GM12892 (cell line): ENCODE measurements at regions not wholly inside any gene's neighbourhood (a gene's known extent, or its start where the extent isn't known, plus 50 kb on each side); places are given as distances from the start of the nearest gene placed in this dataset.

Experiments used
- DNase-seq: peaks from one replicate; pipeline ENCODE4 v3.0.0; 2011; ENCODE audit not compliant: insufficient read length
- FAIRE-seq: peaks from 2 replicates; lab custom pipeline; 2011; peaks lifted over from hg19 to GRCh38; lab: Jason Lieb, UNC
- POLR2A ChIP-seq: IDR thresholded peaks from 2 replicates; pipeline ENCODE4 v1.6.1; 2011; ENCODE audit warnings: low read depth, low read length, control low read depth
- POLR2AphosphoS5 ChIP-seq: IDR thresholded peaks from 2 replicates; pipeline ENCODE4 v1.6.1; 2011; ENCODE audit warnings: low read depth, low read length, control low read depth
- TAF1 ChIP-seq: IDR thresholded peaks from 2 replicates; pipeline ENCODE4 v1.6.1; 2011; ENCODE audit warnings: low read depth, mild to moderate bottlenecking, control low read depth, low read length, borderline replicate concordance

GRCh38 chr15:77819048-77819850 lies 186.5 kb upstream of the LINGO1 start:
- no peak for DNase-seq
- TF ChIP-seq TAF1 (no peak), POLR2AphosphoS5 (no peak), POLR2A (no peak)
- no peak for FAIRE-seq

GRCh38 chr15:77818484-77819047 lies 185.9 kb upstream of the LINGO1 start:
- DNase-seq (no peak), FAIRE-seq (no peak)
- TF ChIP-seq POLR2AphosphoS5 (no peak), POLR2A (no peak), TAF1 (no peak)

GRCh38 chr15:77817434-77817833 lies 184.7 kb upstream of the LINGO1 start:
- no peak for DNase-seq
- no peak for FAIRE-seq
- TF ChIP-seq POLR2AphosphoS5 (no peak), TAF1 (no peak), POLR2A (no peak)

- TF ChIP-seq POLR2AphosphoS5, result no peak
- no peak for TF ChIP-seq POLR2A
- TF ChIP-seq TAF1, result no peak
- FAIRE-seq, result no peak
- no peak for DNase-seq
Observed at GRCh38 chr15:77816983-77817382, 184.3 kb upstream of the LINGO1 start.

- FAIRE-seq, result no peak
Observed at GRCh38 chr15:77815015-77815414, 182.3 kb upstream of the LINGO1 start.

GRCh38 chr15:77812664-77813063 lies 180.0 kb upstream of the LINGO1 start:
- FAIRE-seq (no peak), DNase-seq (no peak)
- TF ChIP-seq TAF1 (no peak), POLR2A (no peak), POLR2AphosphoS5 (no peak)

More at GRCh38 chr15:77815015-77815414, 182.3 kb upstream of the LINGO1 start:
- TF ChIP-seq POLR2AphosphoS5, result no peak
- TF ChIP-seq TAF1, result no peak
- no peak for TF ChIP-seq POLR2A
- DNase-seq, result no peak

GRCh38 chr15:77811270-77811669 lies 178.6 kb upstream of the LINGO1 start:
- FAIRE-seq (no peak), DNase-seq (no peak)
- TF ChIP-seq TAF1, result no peak
- no peak for TF ChIP-seq POLR2AphosphoS5
- no peak for TF ChIP-seq POLR2A

GRCh38 chr15:77810130-77810571 lies 177.4 kb upstream of the LINGO1 start:
- TF ChIP-seq POLR2A (no peak), POLR2AphosphoS5 (no peak), TAF1 (no peak)
- no peak for DNase-seq
- no peak for FAIRE-seq

- FAIRE-seq (no peak), DNase-seq (no peak)
- TF ChIP-seq TAF1, result no peak
- no peak for TF ChIP-seq POLR2A
- TF ChIP-seq POLR2AphosphoS5, result no peak
Observed at GRCh38 chr15:77808581-77809177, 176.0 kb upstream of the LINGO1 start.

GRCh38 chr15:77808075-77808474 lies 175.4 kb upstream of the LINGO1 start:
- TF ChIP-seq POLR2A, result no peak
- TF ChIP-seq POLR2AphosphoS5, result no peak
- no peak for TF ChIP-seq TAF1
- DNase-seq, result no peak
- no peak for FAIRE-seq

GRCh38 chr15:77807611-77808010 lies 174.9 kb upstream of the LINGO1 start:
- TF ChIP-seq POLR2AphosphoS5 (no peak), POLR2A (no peak), TAF1 (no peak)

GRCh38 chr15:77807115-77807514 lies 174.4 kb upstream of the LINGO1 start:
- FAIRE-seq, result no peak
- no peak for DNase-seq
- no peak for TF ChIP-seq TAF1
- no peak for TF ChIP-seq POLR2A
- TF ChIP-seq POLR2AphosphoS5, result no peak

More at GRCh38 chr15:77807611-77808010, 174.9 kb upstream of the LINGO1 start:
- no peak for FAIRE-seq
- no peak for DNase-seq
